H1 (cell line): ENCODE measurements at regions not wholly inside any gene's neighbourhood (a gene's known extent, or its start where the extent isn't known, plus 50 kb on each side); places are given as distances from the start of the nearest gene placed in this dataset.
"Not testable (repeated sequence)": the region's sequence is repeated elsewhere in the genome, so short reads cannot be mapped to it uniquely, and the experiment has no call there.

Source experiments
- CTCF ChIA-PET: fragments of 300-600 bp; sonication (Branson Sonifier 250); formaldehyde crosslinking; loops from one replicate; lab custom pipeline; 2021; ENCODE audit not compliant: partially characterized antibody; lab: Charles Lee
- POLR2A ChIA-PET: fragments of 300-600 bp; sonication (Branson Sonifier 250); formaldehyde crosslinking; loops from one replicate; lab custom pipeline; 2021; ENCODE audit warnings: inconsistent platforms; ENCODE audit not compliant: partially characterized antibody; lab: Charles Lee
- DNase-seq, 2 experiments: peaks; one replicate each; pipeline versions ENCODE4 v3.0.0 to v3.0.0-alpha.2; 2010 to 2022; ENCODE audit warnings: low spot score in 2 of 2, low read depth in 1 of 2, mixed read lengths in 1 of 2
- FAIRE-seq: peaks from 2 replicates; lab custom pipeline; 2011; peaks lifted over from hg19 to GRCh38; lab: Jason Lieb, UNC
- H2AFZ ChIP-seq: 2 replicates; pipeline ENCODE4 v1.8.1; 2012; ENCODE audit warnings: low read length, inconsistent platforms
- H2AK5ac ChIP-seq: 2 replicates; pipeline ENCODE4 v1.6.1; 2013; ENCODE audit warnings: low read depth, low read length
- H2BK120ac ChIP-seq: replicated peaks from 2 replicates; pipeline ENCODE3; 2013; ENCODE audit warnings: low read depth, low read length, inconsistent platforms
- H2BK12ac ChIP-seq: 2 replicates; pipeline ENCODE4 v1.6.1; 2013; ENCODE audit warnings: low read depth, low read length
- H2BK15ac ChIP-seq: 2 replicates; pipeline ENCODE4 v1.6.1; 2013; ENCODE audit warnings: low read length
- H2BK20ac ChIP-seq: 2 replicates; pipeline ENCODE4 v1.6.1; 2013; ENCODE audit warnings: low read length
- H2BK5ac ChIP-seq: 2 replicates; pipeline ENCODE4 v1.6.1; 2013; ENCODE audit warnings: low read depth, low read length
- H3K14ac ChIP-seq: 2 replicates; pipeline ENCODE4 v1.6.1; 2013; ENCODE audit warnings: inconsistent platforms; ENCODE audit not compliant: insufficient read length
- H3K18ac ChIP-seq: 2 replicates; pipeline ENCODE4 v1.6.1; 2013; ENCODE audit warnings: low read length; ENCODE audit errors: extremely low read depth
- H3K23ac ChIP-seq: 2 replicates; pipeline ENCODE4 v1.6.1; 2013; ENCODE audit warnings: inconsistent platforms; ENCODE audit not compliant: insufficient read length
- H3K23me2 ChIP-seq: 2 replicates; pipeline ENCODE4 v1.6.1; 2013; ENCODE audit warnings: low read depth, low read length
- H3K27ac ChIP-seq: 2 replicates; pipeline ENCODE4 v1.6.1; 2011; ENCODE audit warnings: low read depth, low read length, inconsistent platforms
- H3K27me3 ChIP-seq, 4 experiments: replicated peaks in 1 of 4; 1 replicate in 1 of 4; 2 replicates in 3 of 4; pipeline versions ENCODE4 v1.6.1 to v1.8.1; 2011 to 2013; ENCODE audit warnings: low read length in 3 of 4, mild to moderate bottlenecking in 3 of 4, inconsistent platforms in 2 of 4, mixed read lengths in 2 of 4, moderate library complexity in 1 of 4; ENCODE audit not compliant: control insufficient read depth in 3 of 4, insufficient read depth in 3 of 4; ENCODE audit errors: extremely low read depth in 1 of 4
- H3K36me3 ChIP-seq, 4 experiments: 2 replicates each; pipeline versions ENCODE4 v1.6.1 to v1.8.1; 2011 to 2013; ENCODE audit warnings: mild to moderate bottlenecking in 4 of 4, low read length in 3 of 4, moderate library complexity in 2 of 4, control low read depth in 1 of 4, inconsistent platforms in 1 of 4; ENCODE audit not compliant: insufficient read depth in 4 of 4, control insufficient read depth in 2 of 4
- H3K4ac ChIP-seq: replicated peaks from 2 replicates; pipeline ENCODE3; 2013; ENCODE audit warnings: low read length, low read depth, mixed read lengths, inconsistent platforms; ENCODE audit not compliant: insufficient read length
- H3K4me1 ChIP-seq, 4 experiments: replicated peaks in 1 of 4; 1 replicate in 1 of 4; 2 replicates in 3 of 4; pipeline versions ENCODE4 v1.6.1 to v1.8.1; 2011 to 2013; ENCODE audit warnings: low read length in 3 of 4, inconsistent platforms in 2 of 4, mixed read lengths in 1 of 4; ENCODE audit not compliant: insufficient read depth in 4 of 4, control insufficient read depth in 3 of 4
- H3K4me2 ChIP-seq, 2 experiments: 2 replicates each; pipeline versions ENCODE4 v1.6.1 to v1.8.1; 2011 to 2013; ENCODE audit warnings: low read depth in 2 of 2, low read length in 2 of 2, control low read depth in 1 of 2, inconsistent platforms in 1 of 2, mild to moderate bottlenecking in 1 of 2; ENCODE audit not compliant: insufficient read depth in 1 of 2
- H3K4me3 ChIP-seq, 4 experiments: fragments of 200-600, 300-600 bp in 1 of 4; sonication (generic), shearing (Covaris generic), sonication (Bioruptor Twin) in 1 of 4; 2 replicates each; pipeline versions ENCODE4 v1.5.1 to v1.8.1; 2011 to 2016; ENCODE audit warnings: low read length in 4 of 4, low read depth in 3 of 4, control low read depth in 2 of 4, inconsistent platforms in 2 of 4, mild to moderate bottlenecking in 2 of 4, mixed read lengths in 1 of 4, moderate library complexity in 1 of 4; ENCODE audit not compliant: insufficient read depth in 2 of 4; ENCODE audit errors: extremely low read depth in 1 of 4
- H3K56ac ChIP-seq: replicated peaks from 2 replicates; pipeline ENCODE3; 2013; ENCODE audit warnings: low read depth, mild to moderate bottlenecking, mixed read lengths, low read length, inconsistent platforms; ENCODE audit not compliant: insufficient read length
- H3K79me1 ChIP-seq: 2 replicates; pipeline ENCODE4 v1.6.1; 2013; ENCODE audit warnings: low read depth, low read length, control low read depth
- H3K79me2 ChIP-seq, 2 experiments: 2 replicates each; pipeline versions ENCODE4 v1.6.1 to v1.8.1; 2012 to 2013; ENCODE audit warnings: low read length in 2 of 2, mild to moderate bottlenecking in 2 of 2, inconsistent platforms in 1 of 2; ENCODE audit not compliant: insufficient read depth in 2 of 2, control insufficient read depth in 1 of 2
- H3K9ac ChIP-seq, 4 experiments: replicated peaks in 1 of 4; 1 replicate in 1 of 4; 2 replicates in 3 of 4; pipeline versions ENCODE4 v1.6.1 to v1.8.1; 2011 to 2013; ENCODE audit warnings: low read depth in 3 of 4, low read length in 3 of 4, control low read depth in 2 of 4, mild to moderate bottlenecking in 2 of 4, moderate library complexity in 2 of 4, inconsistent platforms in 1 of 4; ENCODE audit errors: extremely low read depth in 1 of 4
- H3K9me3 ChIP-seq, 2 experiments: 2 replicates each; pipeline versions ENCODE4 v1.6.1 to v1.8.1; 2012 to 2013; ENCODE audit warnings: mild to moderate bottlenecking in 2 of 2, moderate library complexity in 2 of 2, control low read depth in 1 of 2, inconsistent platforms in 1 of 2, low read depth in 1 of 2, low read length in 1 of 2, mixed read lengths in 1 of 2; ENCODE audit not compliant: insufficient read depth in 2 of 2
- H4K20me1 ChIP-seq, 2 experiments: replicated peaks in 1 of 2; 2 replicates each; pipeline versions ENCODE3 to v1.8.1; 2011 to 2013; ENCODE audit warnings: inconsistent platforms in 2 of 2, low read length in 2 of 2, mild to moderate bottlenecking in 1 of 2; ENCODE audit not compliant: insufficient read depth in 2 of 2, control insufficient read depth in 1 of 2
- H4K5ac ChIP-seq: 2 replicates; pipeline ENCODE4 v1.6.1; 2013; ENCODE audit warnings: low read length, low read depth, mixed read lengths, inconsistent platforms; ENCODE audit not compliant: insufficient read length
- H4K8ac ChIP-seq: 2 replicates; pipeline ENCODE4 v1.8.0; 2013; ENCODE audit warnings: mild to moderate bottlenecking, moderate library complexity, low read length, inconsistent platforms; ENCODE audit not compliant: insufficient read depth; ENCODE audit errors: extremely low read depth
- H4K91ac ChIP-seq: replicated peaks from 2 replicates; pipeline ENCODE3; 2013; ENCODE audit warnings: low read length, mixed read lengths, inconsistent platforms; ENCODE audit not compliant: insufficient read length
- WGBS, 2 experiments: shearing (Covaris generic) in 1 of 2; methylation state at CpG; one replicate each; pipeline versions ENCODE4 v1.1.6 to v1.1.7; 2013 to 2015; ENCODE audit warnings: low lambda C conversion rate in 2 of 2, mixed read lengths in 2 of 2, inconsistent platforms in 1 of 2, low coverage in 1 of 2, missing lambda C conversion rate in 1 of 2; ENCODE audit not compliant: insufficient replicate concordance in 2 of 2, insufficient coverage in 1 of 2, insufficient read length in 1 of 2; ENCODE audit errors: extremely low coverage in 1 of 2, missing lambda C conversion rate in 1 of 2; 5-methylcytosine and 5-hydroxymethylcytosine counted together

GRCh38 chr3:196136640-196136989 lies 54.7 kb upstream of the TFRC start:
- H2BK5ac ChIP-seq, H3K18ac ChIP-seq, H3K14ac ChIP-seq, H3K23ac ChIP-seq, H3K79me1 ChIP-seq, H3K4me2 ChIP-seq, H2AFZ ChIP-seq, H4K91ac ChIP-seq, H3K23me2 ChIP-seq, H4K8ac ChIP-seq, H3K4ac ChIP-seq, H3K36me3 ChIP-seq, H3K79me2 ChIP-seq, H3K56ac ChIP-seq, H3K27ac ChIP-seq, POLR2A ChIA-PET, H3K4me3 ChIP-seq, H4K20me1 ChIP-seq, H2BK12ac ChIP-seq, H2BK120ac ChIP-seq, H3K9me3 ChIP-seq, H3K27me3 ChIP-seq, H2BK20ac ChIP-seq, H3K9ac ChIP-seq, H4K5ac ChIP-seq, H2AK5ac ChIP-seq, H2BK15ac ChIP-seq, DNase-seq, FAIRE-seq, H3K4me1 ChIP-seq: not testable (repeated sequence)
- 95% methylated on average over 9 of the region's 9 CpGs; no CpG with 5 or more reads in 1 of the 2 experiments for WGBS, 2 experiments
- CTCF ChIA-PET: interaction anchor here (0.6 to 0.8 kb wide), 2 partner anchors 15 to 67 kb away, joined by 3 to 5 read pairs; no protein-coding TSS in a partner anchor
